ENCODE measurements at regions not wholly inside any gene's neighbourhood (a gene's known extent, or its start where the extent isn't known, plus 50 kb on each side); places are given as distances from the start of the nearest gene placed in this dataset.

DNA sequence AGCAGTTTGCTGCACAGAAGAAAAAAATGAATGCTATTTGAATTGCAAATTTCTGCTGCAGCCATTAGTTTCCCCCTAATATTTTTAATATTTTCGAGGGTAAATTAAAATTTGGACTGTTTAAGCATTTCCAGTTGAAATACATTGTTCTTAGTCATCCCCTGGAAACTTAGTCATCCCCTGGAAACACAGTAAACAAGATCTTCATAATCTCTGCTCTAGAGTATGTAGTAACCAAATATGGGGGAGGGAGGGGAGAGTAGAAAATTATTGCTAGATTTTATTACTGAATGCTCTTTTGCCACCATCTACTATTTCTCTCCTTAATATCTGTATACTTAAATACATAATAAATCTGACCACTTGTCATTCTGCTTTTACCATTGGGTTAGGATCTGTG, 1053.3 kb downstream of the SORCS1 start:
- DNase-seq (ENCODE audit: low read depth, low spot score) (no peak), ATAC-seq (no peak)
- BruUV-seq (replicated peaks), result no TSS peak
- ChIA-PET CTCF (no interaction called here), POLR2A (no interaction called here)
- in situ Hi-C loops (cut with HindIII; ENCODE audit: low pct_unique_long_range_greater_than_20kb, low sequenced_read_pairs), result no loop called here
- Histone ChIP-seq H3K27ac (ENCODE audit: low read length) (no peak overlapping the region), H3K4me1 (ENCODE audit: control insufficient read depth, insufficient read depth, low read length) (no peaks in the 10 kb centered on the region), H3K4me3 (ENCODE audit: low read depth in 2 of 2, low read length in 2 of 2) (no peak overlapping the region), H3K27me3 (ENCODE audit: control insufficient read depth, insufficient read depth, low read length) (no peaks in the 10 kb centered on the region), H3K36me3 (ENCODE audit: control insufficient read depth, insufficient read depth, low read length) (no peaks in the 10 kb centered on the region), H3K9me3 (ENCODE audit: control insufficient read depth, insufficient read depth, low read depth, low read length) (no peaks in the 10 kb centered on the region)
- intact Hi-C loops (cut with micrococcal nuclease; ENCODE audit: unreplicated experiment), result no loop called here
- TF ChIP-seq SIN3A (IDR thresholded peaks at IDR 0.05; ENCODE audit: borderline replicate concordance, insufficient read depth, low read depth, low read length), result no peak
- TF ChIP-seq, protein P1, sequence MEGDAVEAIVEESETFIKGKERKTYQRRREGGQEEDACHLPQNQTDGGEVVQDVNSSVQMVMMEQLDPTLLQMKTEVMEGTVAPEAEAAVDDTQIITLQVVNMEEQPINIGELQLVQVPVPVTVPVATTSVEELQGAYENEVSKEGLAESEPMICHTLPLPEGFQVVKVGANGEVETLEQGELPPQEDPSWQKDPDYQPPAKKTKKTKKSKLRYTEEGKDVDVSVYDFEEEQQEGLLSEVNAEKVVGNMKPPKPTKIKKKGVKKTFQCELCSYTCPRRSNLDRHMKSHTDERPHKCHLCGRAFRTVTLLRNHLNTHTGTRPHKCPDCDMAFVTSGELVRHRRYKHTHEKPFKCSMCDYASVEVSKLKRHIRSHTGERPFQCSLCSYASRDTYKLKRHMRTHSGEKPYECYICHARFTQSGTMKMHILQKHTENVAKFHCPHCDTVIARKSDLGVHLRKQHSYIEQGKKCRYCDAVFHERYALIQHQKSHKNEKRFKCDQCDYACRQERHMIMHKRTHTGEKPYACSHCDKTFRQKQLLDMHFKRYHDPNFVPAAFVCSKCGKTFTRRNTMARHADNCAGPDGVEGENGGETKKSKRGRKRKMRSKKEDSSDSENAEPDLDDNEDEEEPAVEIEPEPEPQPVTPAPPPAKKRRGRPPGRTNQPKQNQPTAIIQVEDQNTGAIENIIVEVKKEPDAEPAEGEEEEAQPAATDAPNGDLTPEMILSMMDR (IDR thresholded peaks at IDR 0.05), result no peak
- TF ChIP-seq REST (IDR thresholded peaks at IDR 0.05; ENCODE audit: insufficient read depth in 1 of 2, low read depth in 2 of 2, low read length in 1 of 2), result no peak
- TF ChIP-seq POLR2AphosphoS5 (IDR thresholded peaks at IDR 0.05; ENCODE audit: low read depth, low read length), result no peak
- no peak for TF ChIP-seq TCF7L2 (IDR thresholded peaks at IDR 0.05; ENCODE audit: low read depth, low read length)

- ATAC-seq (no peak), DNase-seq (ENCODE audit: low read depth, low spot score) (no peak)
- no TSS peak for BruUV-seq (replicated peaks)
- POLR2A ChIA-PET, result no interaction called here
- TF ChIP-seq TCF7L2 (IDR thresholded peaks at IDR 0.05; ENCODE audit: low read depth, low read length) (no peak), REST (IDR thresholded peaks at IDR 0.05; ENCODE audit: insufficient read depth in 1 of 2, low read depth in 2 of 2, low read length in 1 of 2) (no peak), SIN3A (IDR thresholded peaks at IDR 0.05; ENCODE audit: borderline replicate concordance, insufficient read depth, low read depth, low read length) (no peak), POLR2AphosphoS5 (IDR thresholded peaks at IDR 0.05; ENCODE audit: low read depth, low read length) (no peak)
- TF ChIP-seq, protein P1 (IDR thresholded peaks at IDR 0.05), result no peak
- CTCF ChIA-PET, result no interaction called here
- Histone ChIP-seq H3K27ac (ENCODE audit: low read length) (no peak overlapping the region), H3K27me3 (ENCODE audit: control insufficient read depth, insufficient read depth, low read length) (no peaks in the 10 kb centered on the region), H3K36me3 (ENCODE audit: control insufficient read depth, insufficient read depth, low read length) (no peaks in the 10 kb centered on the region), H3K9me3 (ENCODE audit: control insufficient read depth, insufficient read depth, low read depth, low read length) (no peaks in the 10 kb centered on the region), H3K4me1 (ENCODE audit: control insufficient read depth, insufficient read depth, low read length) (no peaks in the 10 kb centered on the region), H3K4me3 (ENCODE audit: low read depth in 2 of 2, low read length in 2 of 2) (no peak overlapping the region)
- intact Hi-C loops (cut with micrococcal nuclease; ENCODE audit: unreplicated experiment) (no loop called here), in situ Hi-C loops (cut with HindIII; ENCODE audit: low pct_unique_long_range_greater_than_20kb, low sequenced_read_pairs) (no loop called here)
Observed at GRCh38 chr10:106107706-106108105, 1056.8 kb downstream of the SORCS1 start.

Data from Panc1 (cell line).